ENCODE measurements at regions not wholly inside any gene's neighbourhood (a gene's known extent, or its start where the extent isn't known, plus 50 kb on each side); places are given as distances from the start of the nearest gene placed in this dataset.

GRCh38 chr13:53907891-53908290 lies 879.3 kb downstream of the OLFM4 start:
- Histone ChIP-seq H3K9me3 (no peaks in the 10 kb centered on the region), H3K36me3 (no peaks in the 10 kb centered on the region), H3K27ac (no peak overlapping the region), H3K4me3 (no peak overlapping the region), H3K27me3 (no peaks in the 10 kb centered on the region), H3K4me1 (no peaks in the 10 kb centered on the region)
- DNase-seq (ENCODE audit: low spot score in 2 of 2), result no peak
- TF ChIP-seq CTCF (IDR thresholded peaks at IDR 0.05), result no peak
- intact Hi-C loops (cut with DNase I), result no loop called here

GRCh38 chr13:53920916-53921315 lies 892.3 kb downstream of the OLFM4 start:
- no peak for DNase-seq (ENCODE audit: low spot score in 2 of 2)
- Histone ChIP-seq H3K27ac (no peak overlapping the region), H3K36me3 (no peaks in the 10 kb centered on the region), H3K9me3 (no peaks in the 10 kb centered on the region), H3K4me3 (no peak overlapping the region), H3K4me1 (no peaks in the 10 kb centered on the region), H3K27me3 (no peaks in the 10 kb centered on the region)
- no peak for TF ChIP-seq CTCF (IDR thresholded peaks at IDR 0.05)
- intact Hi-C loops (cut with DNase I), result no loop called here

- H3K27ac ChIP-seq, result no peak overlapping the region
- no peaks in the 10 kb centered on the region for H3K27me3 ChIP-seq
- no peak for DNase-seq (ENCODE audit: low spot score in 2 of 2)
- no peak overlapping the region for H3K4me3 ChIP-seq
- H3K4me1 ChIP-seq, result no peaks in the 10 kb centered on the region
- no peaks in the 10 kb centered on the region for H3K9me3 ChIP-seq
- intact Hi-C loops (cut with DNase I), result no loop called here
- no peaks in the 10 kb centered on the region for H3K36me3 ChIP-seq
- TF ChIP-seq CTCF (IDR thresholded peaks at IDR 0.05), result no peak
Observed at GRCh38 chr13:53921473-53921872, 892.9 kb downstream of the OLFM4 start.

- no peak overlapping the region for H3K27ac ChIP-seq
- no peak overlapping the region for H3K4me3 ChIP-seq
- H3K36me3 ChIP-seq, result no peaks in the 10 kb centered on the region
- intact Hi-C loops (cut with DNase I), result no loop called here
- DNase-seq (ENCODE audit: low spot score in 2 of 2), result no peak
- H3K27me3 ChIP-seq, result no peaks in the 10 kb centered on the region
- no peak for TF ChIP-seq CTCF (IDR thresholded peaks at IDR 0.05)
- no peaks in the 10 kb centered on the region for H3K4me1 ChIP-seq
- no peaks in the 10 kb centered on the region for H3K9me3 ChIP-seq
Observed at GRCh38 chr13:53941588-53942190, 913.1 kb downstream of the OLFM4 start.

- no peaks in the 10 kb centered on the region for H3K9me3 ChIP-seq
- no peaks in the 10 kb centered on the region for H3K27me3 ChIP-seq
- H3K4me3 ChIP-seq, result no peak overlapping the region
- TF ChIP-seq CTCF (IDR thresholded peaks at IDR 0.05), result no peak
- no peaks in the 10 kb centered on the region for H3K36me3 ChIP-seq
- intact Hi-C loops (cut with DNase I), result no loop called here
- no peaks in the 10 kb centered on the region for H3K4me1 ChIP-seq
- no peak for DNase-seq (ENCODE audit: low spot score in 2 of 2)
- H3K27ac ChIP-seq, result no peak overlapping the region
Observed at GRCh38 chr13:53946500-53946899, 917.9 kb downstream of the OLFM4 start.

GRCh38 chr13:53953183-53953582 lies 924.6 kb downstream of the OLFM4 start:
- Histone ChIP-seq H3K27me3 (no peaks in the 10 kb centered on the region), H3K4me3 (no peak overlapping the region), H3K9me3 (no peaks in the 10 kb centered on the region), H3K4me1 (no peaks in the 10 kb centered on the region), H3K27ac (no peak overlapping the region), H3K36me3 (no peaks in the 10 kb centered on the region)
- TF ChIP-seq CTCF (IDR thresholded peaks at IDR 0.05), result no peak
- no peak for DNase-seq (ENCODE audit: low spot score in 2 of 2)
- intact Hi-C loops (cut with DNase I), result no loop called here
